H7 (cell line): ENCODE measurements at regions not wholly inside any gene's neighbourhood (a gene's known extent, or its start where the extent isn't known, plus 50 kb on each side); places are given as distances from the start of the nearest gene placed in this dataset.

ENCODE experiments used
- DNase-seq: peaks from one replicate; pipeline ENCODE4 v3.0.0; 2012
- H3K27me3 ChIP-seq: 2 replicates; pipeline ENCODE4 v1.6.0; 2011; ENCODE audit warnings: mild to moderate bottlenecking, low read length; ENCODE audit not compliant: control insufficient read depth, insufficient read depth
- H3K36me3 ChIP-seq: replicated peaks from 2 replicates; pipeline ENCODE4 v1.5.1; 2011; ENCODE audit warnings: low read length; ENCODE audit not compliant: control insufficient read depth, insufficient read depth
- H3K4me3 ChIP-seq: 2 replicates; pipeline ENCODE4 v1.5.1; 2011; ENCODE audit warnings: low read depth, mild to moderate bottlenecking, control low read depth, low read length, moderate library complexity; ENCODE audit not compliant: insufficient read depth

DNA sequence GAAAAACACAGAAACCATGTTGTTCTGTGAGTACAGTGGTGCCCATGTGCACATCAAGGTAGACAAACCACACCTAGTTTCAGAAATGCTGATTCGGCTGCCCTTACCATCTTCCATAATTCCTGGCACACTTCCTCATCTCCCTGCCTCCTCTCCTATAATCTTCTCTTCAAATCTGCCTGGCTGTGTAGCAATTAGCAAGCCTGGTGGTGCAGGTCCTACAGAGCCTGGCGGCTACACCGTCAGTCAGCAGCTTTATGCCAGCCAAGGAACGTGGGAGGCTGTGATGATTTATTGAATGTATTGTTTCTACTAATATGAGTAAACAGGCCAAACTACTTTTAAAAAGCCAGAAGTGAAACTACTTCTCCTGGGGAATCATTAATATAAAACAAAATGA is 106.8 kb downstream of the SEMA6D start:
- Histone ChIP-seq H3K36me3 (no peaks in the 10 kb centered on the region), H3K4me3 (no peak overlapping the region), H3K27me3 (no peaks in the 10 kb centered on the region)
- no peak for DNase-seq

DNA sequence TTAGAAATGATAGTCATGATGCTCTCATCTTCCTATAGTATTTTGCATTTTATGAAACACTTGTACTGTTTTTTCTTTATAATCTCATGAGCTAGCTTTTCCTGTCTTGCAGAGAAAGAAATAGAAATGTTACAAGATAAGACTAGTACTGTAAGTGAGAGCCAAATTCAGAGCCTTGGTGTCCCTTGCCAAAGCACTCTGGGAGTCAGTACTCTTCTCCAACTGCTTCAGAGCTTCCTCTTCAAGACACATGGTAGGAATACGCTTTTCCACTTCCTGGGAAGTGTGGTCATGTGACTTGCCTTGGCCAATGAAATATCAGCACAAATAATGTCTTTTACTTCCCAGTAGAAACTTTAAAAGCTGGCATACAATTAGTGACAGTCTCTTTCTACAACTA is 112.4 kb downstream of the SEMA6D start:
- Histone ChIP-seq H3K27me3 (no peaks in the 10 kb centered on the region), H3K36me3 (no peaks in the 10 kb centered on the region), H3K4me3 (no peak overlapping the region)
- DNase-seq, result no peak

DNA sequence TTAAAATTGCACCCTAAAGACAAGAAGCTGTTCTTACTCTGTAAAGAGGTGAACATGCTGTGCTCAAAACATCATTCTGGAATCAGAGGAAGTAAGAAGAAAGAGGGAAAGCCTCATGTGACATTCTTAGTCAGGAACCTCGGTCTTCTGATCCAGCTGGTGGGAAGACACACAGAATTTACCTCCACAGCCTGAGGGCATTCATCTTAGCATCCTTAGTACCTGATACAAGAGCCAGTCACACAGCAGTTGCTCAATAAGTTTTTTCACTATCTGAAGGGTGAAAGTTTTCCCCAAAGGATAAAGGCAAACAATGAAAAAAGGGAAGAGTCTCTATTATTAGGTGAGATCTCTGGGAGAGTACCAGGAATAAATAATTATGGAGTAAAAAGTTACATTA is 116.8 kb downstream of the SEMA6D start:
- H3K27me3 ChIP-seq, result no peaks in the 10 kb centered on the region
- no peak for DNase-seq
- no peak overlapping the region for H3K4me3 ChIP-seq
- no peaks in the 10 kb centered on the region for H3K36me3 ChIP-seq

DNA sequence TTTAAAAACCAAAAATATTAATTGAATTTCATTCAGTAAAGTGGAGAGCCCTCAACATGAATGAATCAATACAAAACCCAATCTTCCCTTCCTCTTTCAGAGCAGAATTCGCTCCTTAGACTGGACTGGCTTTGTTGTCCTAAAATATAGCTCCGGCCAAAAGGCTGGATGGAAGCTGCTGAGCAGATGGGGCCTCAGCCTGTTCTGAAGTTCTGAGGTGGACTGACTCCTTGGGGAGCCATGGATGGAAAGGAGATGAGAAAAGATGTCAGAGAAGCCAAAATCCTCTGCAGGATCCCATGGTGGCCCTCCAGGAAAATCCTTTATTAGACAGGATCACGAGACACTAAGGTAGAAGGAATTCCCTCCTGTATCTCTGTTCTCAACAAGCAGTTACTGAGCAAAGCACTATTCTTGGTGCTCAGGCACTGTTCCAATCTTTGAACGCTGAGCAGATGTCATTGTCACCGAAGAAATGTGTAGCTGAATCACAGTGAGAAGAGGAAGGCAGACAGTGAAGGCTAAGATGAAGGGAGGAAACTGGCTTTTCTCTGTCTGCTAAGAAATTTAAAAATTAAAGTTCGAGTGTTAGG is 122.0 kb downstream of the SEMA6D start:
- no peak for DNase-seq
- Histone ChIP-seq H3K4me3 (no peak overlapping the region), H3K36me3 (no peaks in the 10 kb centered on the region), H3K27me3 (no peaks in the 10 kb centered on the region)

DNA sequence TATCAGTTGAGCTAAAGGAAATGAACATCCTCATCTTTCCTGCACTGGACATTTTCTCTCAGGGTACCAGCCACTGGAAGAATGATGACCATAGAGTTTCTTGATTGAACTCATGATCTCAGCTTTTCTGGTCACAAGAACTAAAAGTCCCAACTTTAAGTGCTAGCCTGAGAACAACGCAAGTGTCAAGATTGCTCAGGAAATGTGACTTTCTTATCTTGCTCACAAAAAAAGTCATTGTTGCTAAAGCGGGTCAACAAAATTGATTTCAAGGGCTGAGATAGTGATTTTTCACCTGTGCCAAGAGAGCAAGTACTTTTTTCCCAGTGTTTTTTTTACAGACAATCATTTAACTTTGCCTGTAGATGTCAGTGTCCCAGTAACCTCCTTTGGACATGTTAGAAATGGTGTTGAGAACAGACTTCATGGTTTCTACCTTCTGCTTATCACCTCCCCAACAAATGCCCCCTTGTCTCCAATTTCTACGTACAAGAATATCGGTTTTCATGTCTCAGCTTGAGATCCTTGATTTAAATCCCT is 125.9 kb downstream of the SEMA6D start:
- no peak for DNase-seq
- no peaks in the 10 kb centered on the region for H3K36me3 ChIP-seq
- no peak overlapping the region for H3K4me3 ChIP-seq
- no peaks in the 10 kb centered on the region for H3K27me3 ChIP-seq

DNA sequence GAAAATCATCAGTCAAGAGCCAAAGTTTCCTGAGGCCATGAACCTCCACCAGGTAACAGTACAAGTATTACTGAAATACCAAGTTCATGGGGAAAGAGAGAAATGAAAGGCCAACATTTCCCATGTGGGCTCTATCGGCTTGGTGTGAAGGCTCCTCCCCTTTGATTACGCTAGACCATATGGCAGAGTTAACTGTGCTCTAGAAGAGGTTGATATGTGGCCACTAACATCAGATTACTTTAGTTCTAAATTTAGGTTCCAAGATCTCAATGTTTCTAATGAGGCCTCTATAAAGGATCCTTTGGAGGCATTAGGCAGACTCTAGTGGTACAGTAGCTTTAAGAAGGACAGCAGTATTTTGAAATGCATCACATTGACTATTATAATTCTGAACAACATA is 127.1 kb downstream of the SEMA6D start:
- no peak for DNase-seq
- H3K36me3 ChIP-seq, result no peaks in the 10 kb centered on the region
- H3K27me3 ChIP-seq, result no peaks in the 10 kb centered on the region
- H3K4me3 ChIP-seq, result no peak overlapping the region

DNA sequence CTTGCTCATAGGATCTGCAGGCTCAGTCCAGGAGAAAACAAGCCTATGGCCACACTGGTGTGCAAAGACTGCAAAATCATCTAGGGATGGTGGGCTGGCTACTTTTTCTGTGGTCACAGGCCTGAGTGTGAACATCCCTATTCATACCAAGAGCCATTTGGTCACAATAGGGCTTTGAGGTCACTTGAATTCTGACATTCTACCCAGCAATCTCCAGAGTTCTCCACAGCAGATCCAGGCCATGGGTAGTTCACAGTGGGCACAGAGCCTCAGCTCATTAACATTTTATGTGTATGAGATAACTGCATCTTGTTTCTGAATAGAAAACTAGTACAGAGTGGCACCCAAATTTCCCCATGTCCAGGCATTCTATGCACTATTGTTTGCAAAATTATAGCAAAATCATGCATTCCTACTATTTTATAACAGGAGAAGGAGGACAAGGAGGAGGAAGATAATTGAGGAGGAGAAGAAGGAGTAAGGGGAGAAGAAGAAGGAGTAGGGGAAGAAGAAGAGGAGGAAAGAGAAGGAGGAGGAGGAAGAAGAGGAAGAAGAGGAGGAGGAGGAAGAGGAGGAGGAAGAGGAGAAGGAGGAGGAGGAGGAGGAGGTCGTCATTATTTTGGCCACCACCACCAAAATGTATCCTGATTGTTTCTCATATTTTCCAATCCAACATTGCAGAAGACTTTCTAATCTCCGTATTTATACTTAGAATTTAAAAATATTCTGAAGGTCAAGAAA is 129.0 kb downstream of the SEMA6D start:
- no peaks in the 10 kb centered on the region for H3K36me3 ChIP-seq
- H3K27me3 ChIP-seq, result no peaks in the 10 kb centered on the region
- H3K4me3 ChIP-seq, result no peak overlapping the region
- no peak for DNase-seq

DNA sequence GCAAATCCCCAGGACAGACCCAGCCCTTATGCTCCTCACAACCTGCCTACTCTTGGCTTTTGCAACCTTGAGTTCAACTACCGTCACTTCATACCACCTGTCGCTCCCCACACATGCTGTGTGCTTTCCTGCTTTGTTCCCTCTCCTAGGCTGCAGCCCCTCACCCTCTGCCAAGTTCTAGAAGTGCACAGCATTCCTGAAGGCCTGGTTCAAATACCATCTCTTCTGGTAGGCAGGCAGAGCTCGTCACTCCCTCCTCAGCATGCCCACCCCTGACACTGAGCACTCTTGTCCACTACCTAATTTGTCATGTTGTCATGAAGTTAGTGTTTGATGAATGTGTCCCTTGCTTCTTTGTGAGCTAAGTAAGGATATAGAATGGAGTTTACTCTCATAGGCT is 129.6 kb downstream of the SEMA6D start:
- H3K27me3 ChIP-seq, result no peaks in the 10 kb centered on the region
- no peak overlapping the region for H3K4me3 ChIP-seq
- no peaks in the 10 kb centered on the region for H3K36me3 ChIP-seq

DNA sequence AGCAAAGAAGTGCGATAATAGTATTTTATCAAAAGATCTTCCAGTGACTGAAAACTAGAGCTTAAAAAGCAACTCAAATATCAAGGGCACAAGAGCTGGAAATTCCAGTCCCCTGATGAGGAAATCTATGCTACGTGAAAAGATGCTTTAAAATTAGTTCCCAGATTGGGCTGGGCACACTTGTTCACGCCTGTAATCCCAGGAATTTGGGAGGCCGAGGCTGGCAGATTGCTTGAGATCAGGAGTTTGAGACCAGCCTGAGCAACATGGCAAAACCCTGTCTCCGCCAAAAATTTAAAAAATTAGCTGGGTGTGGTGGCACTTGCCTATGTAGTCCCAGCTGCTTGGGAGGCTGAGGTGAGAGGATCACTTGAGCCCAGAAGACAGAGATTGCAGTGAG is 138.8 kb downstream of the SEMA6D start:
- no peaks in the 10 kb centered on the region for H3K36me3 ChIP-seq
- no peaks in the 10 kb centered on the region for H3K27me3 ChIP-seq

More for the DNA sequence above, 129.6 kb downstream of the SEMA6D start:
- no peak for DNase-seq

DNA sequence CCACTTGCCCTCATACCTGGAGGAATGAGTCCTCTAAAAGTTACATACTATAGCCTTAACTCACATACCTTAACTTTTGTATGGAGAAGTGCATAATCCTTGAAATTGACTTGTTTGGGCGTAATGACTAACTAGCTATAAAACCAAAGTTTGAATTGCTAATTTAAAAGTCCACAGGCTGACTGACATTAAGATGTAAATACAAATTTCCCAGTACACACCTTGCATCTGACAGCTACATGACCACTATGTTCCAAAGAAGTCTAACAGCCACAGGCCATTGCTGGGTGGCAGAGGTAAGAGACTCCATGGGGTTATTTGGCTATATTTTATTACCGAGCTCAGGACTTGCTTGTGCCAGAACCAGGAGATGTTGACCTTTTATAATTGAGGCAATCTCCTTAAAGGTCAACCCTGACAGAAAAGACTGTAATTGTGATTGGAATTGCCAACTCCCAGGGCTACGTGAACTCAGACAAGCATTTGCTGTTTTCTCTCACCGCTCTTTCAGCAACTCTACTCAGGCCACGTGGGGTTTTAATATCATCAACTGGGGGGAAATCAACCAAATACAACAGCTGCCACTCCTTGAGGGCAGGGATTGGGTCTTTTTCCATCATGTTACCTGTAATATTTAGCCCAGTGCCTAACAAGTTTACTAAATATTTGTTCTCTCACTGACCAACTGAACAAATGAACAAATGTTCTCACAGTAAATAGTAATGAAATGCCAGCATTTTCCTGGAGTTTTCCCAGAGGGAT is 139.9 kb downstream of the SEMA6D start:
- Histone ChIP-seq H3K4me3 (no peak overlapping the region), H3K36me3 (no peaks in the 10 kb centered on the region), H3K27me3 (no peaks in the 10 kb centered on the region)
- no peak for DNase-seq

More for the DNA sequence above, 138.8 kb downstream of the SEMA6D start:
- no peak overlapping the region for H3K4me3 ChIP-seq
- no peak for DNase-seq

DNA sequence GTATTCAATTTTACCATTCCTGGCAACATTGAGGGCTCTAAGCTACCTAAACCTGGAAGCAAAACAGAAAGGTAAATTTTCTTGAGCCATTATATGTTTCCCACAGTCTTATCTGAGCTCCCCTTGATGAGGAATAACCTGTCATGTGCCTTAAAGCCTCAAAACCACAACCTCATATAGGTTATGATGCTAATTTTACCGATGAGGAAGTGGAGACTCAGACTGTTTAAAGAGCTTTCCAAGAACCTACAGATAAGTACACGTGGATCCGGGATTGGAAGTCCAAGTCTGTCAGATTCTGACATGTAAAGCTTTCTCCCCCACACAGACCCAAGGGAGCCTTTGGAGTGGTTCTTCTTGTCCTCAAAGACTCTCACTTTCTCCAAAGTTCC is 140.5 kb downstream of the SEMA6D start:
- Histone ChIP-seq H3K27me3 (no peaks in the 10 kb centered on the region), H3K4me3 (no peak overlapping the region), H3K36me3 (no peaks in the 10 kb centered on the region)
- DNase-seq, result no peak

DNA sequence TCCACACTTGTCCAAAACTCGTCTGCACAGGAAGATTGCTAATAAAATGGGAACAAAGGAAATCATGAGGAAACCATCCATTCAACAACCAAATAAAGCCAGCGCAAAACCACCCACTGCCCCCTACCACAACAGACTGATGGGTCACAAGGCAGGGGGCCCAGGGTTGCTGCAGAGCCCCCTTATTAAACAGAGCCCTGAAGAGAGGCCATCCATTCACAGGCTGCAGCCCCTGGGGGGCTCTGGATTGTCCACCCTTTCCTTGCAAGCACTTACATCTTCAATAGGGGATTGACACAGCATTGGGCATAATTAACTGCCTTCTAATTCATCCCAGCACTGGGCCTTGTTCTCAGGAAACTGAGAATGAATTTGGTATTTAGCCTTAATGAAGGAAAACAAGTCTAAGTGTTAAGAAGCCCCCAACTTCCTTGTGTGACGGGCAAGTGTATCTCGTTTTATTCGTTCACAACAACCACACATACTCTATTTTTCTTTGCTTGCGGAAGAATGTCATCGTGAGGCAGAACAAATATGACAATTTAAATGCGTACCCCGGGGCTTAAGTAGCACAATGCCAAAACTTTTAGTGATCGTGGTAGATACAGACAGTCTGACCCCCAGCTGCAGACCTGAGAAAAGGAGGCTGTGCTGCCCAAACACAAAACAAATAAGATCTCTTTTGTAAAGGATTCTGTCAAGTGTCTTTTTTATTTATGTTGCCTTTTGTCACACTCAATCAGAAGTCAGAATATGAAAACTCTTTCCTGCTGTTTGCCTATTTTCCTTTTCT is 144.0 kb downstream of the SEMA6D start:
- no peak for DNase-seq
- no peak overlapping the region for H3K4me3 ChIP-seq

DNA sequence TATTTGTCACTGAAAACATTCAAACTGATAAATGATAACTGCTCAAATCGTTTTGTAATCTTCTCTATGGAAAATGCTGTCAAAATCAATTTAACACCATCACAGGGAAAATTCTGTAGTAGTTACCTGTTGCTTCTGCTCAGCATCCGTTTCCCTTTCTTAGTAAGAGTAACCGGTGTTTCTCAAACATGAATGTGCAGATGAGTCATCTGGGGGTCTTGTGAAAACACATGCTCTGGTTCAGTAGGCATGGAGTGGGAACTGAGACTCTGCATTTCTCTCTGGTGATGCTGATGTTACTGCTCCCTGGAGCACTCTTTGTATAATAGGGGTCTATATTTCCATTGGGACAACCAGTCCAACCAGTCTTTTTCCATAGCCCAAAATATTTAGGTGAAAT is 145.1 kb downstream of the SEMA6D start:
- Histone ChIP-seq H3K4me3 (no peak overlapping the region), H3K27me3 (no peaks in the 10 kb centered on the region), H3K36me3 (no peaks in the 10 kb centered on the region)
- DNase-seq, result no peak

More for the DNA sequence above, 144.0 kb downstream of the SEMA6D start:
- Histone ChIP-seq H3K27me3 (no peaks in the 10 kb centered on the region), H3K36me3 (no peaks in the 10 kb centered on the region)

DNA sequence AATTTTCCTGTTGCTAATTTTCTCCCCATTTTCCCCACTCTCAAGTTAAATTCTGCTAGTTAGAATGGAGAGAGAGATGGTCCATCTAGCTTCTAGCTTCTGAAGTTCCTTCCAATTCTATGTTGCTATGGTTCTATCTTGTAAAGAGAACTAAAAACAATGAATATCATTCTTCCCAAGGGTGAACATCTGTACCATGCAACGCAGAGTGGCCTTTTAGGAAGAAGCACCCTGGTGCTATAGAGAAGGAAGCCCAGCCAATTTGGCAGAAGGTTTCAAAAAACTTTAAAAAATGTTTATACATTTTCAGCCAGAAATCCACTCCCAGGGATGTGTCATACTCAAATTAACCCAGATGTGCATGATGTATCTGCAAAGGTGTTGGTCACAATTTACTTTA is 149.1 kb downstream of the SEMA6D start:
- DNase-seq, result no peak
- no peaks in the 10 kb centered on the region for H3K27me3 ChIP-seq
- H3K4me3 ChIP-seq, result no peak overlapping the region
- no peaks in the 10 kb centered on the region for H3K36me3 ChIP-seq
